ENCODE measurements at regions not wholly inside any gene's neighbourhood (a gene's known extent, or its start where the extent isn't known, plus 50 kb on each side); places are given as distances from the start of the nearest gene placed in this dataset.

DNA sequence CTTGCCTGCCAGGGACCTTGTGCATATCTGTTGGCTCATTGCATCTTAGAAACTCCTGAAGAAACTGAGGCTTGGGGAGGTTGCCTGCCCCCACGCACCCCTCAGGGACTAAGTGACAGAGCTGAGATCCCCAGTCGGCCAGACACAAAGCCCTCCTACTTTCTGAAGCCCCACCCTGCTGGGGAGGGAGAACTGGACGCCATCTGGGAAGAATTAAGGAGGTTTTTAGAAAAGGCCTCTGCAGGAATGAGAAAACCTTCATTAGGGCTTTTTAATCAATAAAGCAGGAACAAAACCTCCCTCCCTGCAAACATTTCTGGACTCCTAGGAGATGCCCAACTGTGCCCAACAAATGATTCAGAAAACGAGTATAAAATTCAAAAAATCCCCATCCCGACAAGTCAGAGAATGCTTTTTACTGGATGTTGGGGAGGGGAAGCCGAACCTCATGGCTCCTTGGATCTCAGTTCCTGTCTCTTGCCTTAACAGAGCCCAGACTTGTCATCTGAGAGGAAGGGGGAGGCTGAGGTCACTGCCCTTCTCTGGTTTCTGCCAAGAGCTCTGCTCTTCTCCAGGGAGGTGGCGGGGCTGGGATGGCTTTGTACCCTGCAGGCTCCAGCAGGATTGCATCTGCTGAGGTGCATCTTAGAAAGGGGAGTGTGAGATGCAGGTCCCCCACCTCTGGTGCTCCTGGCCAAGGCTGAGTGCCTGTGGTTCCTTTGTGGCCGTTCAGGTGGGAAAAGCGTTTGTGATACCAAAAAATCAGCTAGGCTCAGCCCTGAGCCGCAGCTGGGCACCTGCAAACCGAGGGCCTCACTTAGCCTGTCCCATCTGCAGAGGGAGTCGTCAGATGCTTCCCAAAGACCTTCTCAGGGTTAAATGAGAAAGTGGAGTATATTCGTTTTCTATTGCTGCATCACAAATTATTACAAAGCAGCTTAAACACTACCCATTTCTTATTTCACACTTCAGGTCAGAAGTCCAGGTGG, 142.4 kb downstream of the ZFP36L2 start:
- H4K20me1 ChIP-seq (ENCODE audit: insufficient read depth, low read length) = no peaks in the 10 kb centered on the region
- no peaks in the 10 kb centered on the region for H3K36me3 ChIP-seq (replicated peaks; ENCODE audit: low read depth, low read length)
- no peaks in the 10 kb centered on the region for H3K9me3 ChIP-seq (ENCODE audit: insufficient read depth, low read length)
- no peak overlapping the region for H3K4me3 ChIP-seq (ENCODE audit: low read length)
- no peak overlapping the region for H3K9ac ChIP-seq (ENCODE audit: low read length)
- H3K4me2 ChIP-seq (ENCODE audit: low read length) = no peak overlapping the region
- H3K4me1 ChIP-seq (ENCODE audit: low read length) = peaks cover 5% of the 10 kb centered on the region; the same call in 1 of the 2 replicates
- H3K27me3 ChIP-seq (ENCODE audit: low read depth, low read length) = no peaks in the 10 kb centered on the region
- H3K27ac ChIP-seq (ENCODE audit: low read length) = no peak overlapping the region
- no peaks in the 10 kb centered on the region for H3K79me2 ChIP-seq (ENCODE audit: low read length)
- TF ChIP-seq, protein P1, sequence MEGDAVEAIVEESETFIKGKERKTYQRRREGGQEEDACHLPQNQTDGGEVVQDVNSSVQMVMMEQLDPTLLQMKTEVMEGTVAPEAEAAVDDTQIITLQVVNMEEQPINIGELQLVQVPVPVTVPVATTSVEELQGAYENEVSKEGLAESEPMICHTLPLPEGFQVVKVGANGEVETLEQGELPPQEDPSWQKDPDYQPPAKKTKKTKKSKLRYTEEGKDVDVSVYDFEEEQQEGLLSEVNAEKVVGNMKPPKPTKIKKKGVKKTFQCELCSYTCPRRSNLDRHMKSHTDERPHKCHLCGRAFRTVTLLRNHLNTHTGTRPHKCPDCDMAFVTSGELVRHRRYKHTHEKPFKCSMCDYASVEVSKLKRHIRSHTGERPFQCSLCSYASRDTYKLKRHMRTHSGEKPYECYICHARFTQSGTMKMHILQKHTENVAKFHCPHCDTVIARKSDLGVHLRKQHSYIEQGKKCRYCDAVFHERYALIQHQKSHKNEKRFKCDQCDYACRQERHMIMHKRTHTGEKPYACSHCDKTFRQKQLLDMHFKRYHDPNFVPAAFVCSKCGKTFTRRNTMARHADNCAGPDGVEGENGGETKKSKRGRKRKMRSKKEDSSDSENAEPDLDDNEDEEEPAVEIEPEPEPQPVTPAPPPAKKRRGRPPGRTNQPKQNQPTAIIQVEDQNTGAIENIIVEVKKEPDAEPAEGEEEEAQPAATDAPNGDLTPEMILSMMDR (IDR thresholded peaks at IDR 0.05; ENCODE audit: low read depth, low read length) = no peak
- TF ChIP-seq EZH2phosphoT487 (IDR thresholded peaks at IDR 0.05; ENCODE audit: low read depth) = no peak
- H2AFZ ChIP-seq (ENCODE audit: low read depth, low read length) = no peak overlapping the region

DNA sequence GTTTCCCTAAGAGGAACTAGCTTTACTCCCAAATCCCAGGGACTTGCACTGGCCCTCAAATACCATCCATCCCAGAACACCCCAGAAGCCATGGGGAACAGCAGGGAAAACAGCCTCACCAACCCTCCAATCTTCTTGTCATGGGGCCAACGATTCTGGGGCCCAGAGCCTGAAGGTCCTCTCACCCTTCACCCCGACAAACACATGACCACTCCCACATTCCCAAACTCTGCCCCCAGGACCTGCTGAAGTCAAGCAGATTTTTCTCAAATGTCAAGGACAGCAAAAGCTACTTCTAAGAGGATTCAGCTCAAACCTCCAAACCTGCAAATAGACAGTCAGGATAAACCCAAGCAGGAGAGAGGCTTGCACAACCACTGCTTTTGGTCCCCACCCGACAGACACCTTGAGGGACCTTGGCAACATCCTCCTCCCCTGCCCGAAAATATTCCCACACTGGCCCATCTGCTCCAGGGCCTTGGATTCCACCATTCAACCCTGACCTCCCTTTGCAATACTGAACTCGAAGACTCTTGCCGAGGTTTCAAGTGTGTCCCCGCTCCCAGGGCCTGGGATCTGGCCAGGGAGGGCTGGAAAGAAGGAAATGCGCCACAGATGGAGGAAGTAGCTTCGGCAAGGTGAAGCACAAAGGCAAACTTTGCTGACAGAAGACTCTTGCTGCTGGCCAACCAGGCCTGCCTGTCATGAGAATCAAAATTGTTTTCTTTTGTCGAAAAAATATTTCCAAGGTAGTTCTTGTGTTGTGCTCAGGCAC, 143.3 kb downstream of the ZFP36L2 start:
- H4K20me1 ChIP-seq (ENCODE audit: insufficient read depth, low read length) = no peaks in the 10 kb centered on the region
- H3K4me3 ChIP-seq (ENCODE audit: low read length) = no peak overlapping the region
- no peaks in the 10 kb centered on the region for H3K9me3 ChIP-seq (ENCODE audit: insufficient read depth, low read length)
- TF ChIP-seq EZH2phosphoT487 (IDR thresholded peaks at IDR 0.05; ENCODE audit: low read depth) = no peak
- TF ChIP-seq, protein P1 (IDR thresholded peaks at IDR 0.05; ENCODE audit: low read depth, low read length) = no peak
- H3K4me2 ChIP-seq (ENCODE audit: low read length) = no peak overlapping the region
- H3K79me2 ChIP-seq (ENCODE audit: low read length) = no peaks in the 10 kb centered on the region
- H3K27me3 ChIP-seq (ENCODE audit: low read depth, low read length) = no peaks in the 10 kb centered on the region
- H3K36me3 ChIP-seq (replicated peaks; ENCODE audit: low read depth, low read length) = no peaks in the 10 kb centered on the region
- no peak overlapping the region for H3K27ac ChIP-seq (ENCODE audit: low read length)
- H2AFZ ChIP-seq (ENCODE audit: low read depth, low read length) = no peak overlapping the region
- H3K4me1 ChIP-seq (ENCODE audit: low read length) = peaks cover 5% of the 10 kb centered on the region; the same call in 1 of the 2 replicates
- no peak overlapping the region for H3K9ac ChIP-seq (ENCODE audit: low read length)

DNA sequence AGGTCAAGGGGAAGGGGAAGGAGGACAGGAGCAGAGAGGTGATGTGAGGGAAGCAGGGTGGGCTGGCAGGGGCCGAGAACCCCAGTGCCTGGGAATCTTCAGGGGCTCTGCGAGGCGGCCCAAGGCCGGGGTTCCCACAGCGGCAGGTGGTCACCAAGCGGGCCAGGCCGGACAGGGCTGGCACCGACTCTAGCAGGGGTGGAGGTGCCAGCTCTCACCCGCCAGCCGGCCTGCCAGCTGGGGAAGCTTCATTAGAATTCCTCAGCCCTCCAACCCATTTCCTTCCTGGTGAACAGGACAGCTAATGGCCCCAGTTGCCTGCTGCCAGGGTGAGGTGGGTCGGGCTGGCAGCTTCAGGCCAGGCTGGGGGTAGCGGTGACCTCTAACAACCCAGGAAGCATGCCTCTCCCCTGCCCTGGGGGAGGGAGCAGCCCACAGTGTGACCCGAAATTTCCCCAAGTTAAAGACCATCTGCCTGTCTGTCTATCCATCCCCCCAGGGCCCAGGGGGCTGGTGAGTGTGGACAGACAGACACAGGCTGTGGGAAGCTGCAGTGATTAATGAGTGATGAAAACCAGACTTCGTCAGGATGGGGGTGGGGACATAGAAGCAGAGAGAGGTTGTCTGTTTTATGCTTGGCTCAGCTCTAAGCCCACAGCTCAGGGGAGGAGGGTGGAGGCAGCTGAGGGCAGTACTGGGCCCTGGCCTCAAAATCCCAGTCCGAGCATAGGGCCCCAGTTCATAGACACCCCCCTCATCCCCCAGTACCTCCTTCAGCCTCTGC, 144.1 kb downstream of the ZFP36L2 start:
- Histone ChIP-seq H3K36me3 (replicated peaks; ENCODE audit: low read depth, low read length) (no peaks in the 10 kb centered on the region), H3K9me3 (ENCODE audit: insufficient read depth, low read length) (no peaks in the 10 kb centered on the region), H3K27me3 (ENCODE audit: low read depth, low read length) (no peaks in the 10 kb centered on the region), H3K27ac (ENCODE audit: low read length) (no peak overlapping the region), H3K79me2 (ENCODE audit: low read length) (no peaks in the 10 kb centered on the region), H2AFZ (ENCODE audit: low read depth, low read length) (no peak overlapping the region), H3K9ac (ENCODE audit: low read length) (no peak overlapping the region), H3K4me3 (ENCODE audit: low read length) (no peak overlapping the region), H3K4me1 (ENCODE audit: low read length) (peaks cover 5% of the 10 kb centered on the region; the same call in 1 of the 2 replicates), H4K20me1 (ENCODE audit: insufficient read depth, low read length) (no peaks in the 10 kb centered on the region), H3K4me2 (ENCODE audit: low read length) (no peak overlapping the region)
- TF ChIP-seq EZH2phosphoT487 (IDR thresholded peaks at IDR 0.05; ENCODE audit: low read depth) = no peak
- TF ChIP-seq, protein P1 (IDR thresholded peaks at IDR 0.05; ENCODE audit: low read depth, low read length) = no peak
